ENCODE measurements at regions not wholly inside any gene's neighbourhood (a gene's known extent, or its start where the extent isn't known, plus 50 kb on each side); places are given as distances from the start of the nearest gene placed in this dataset.

DNA sequence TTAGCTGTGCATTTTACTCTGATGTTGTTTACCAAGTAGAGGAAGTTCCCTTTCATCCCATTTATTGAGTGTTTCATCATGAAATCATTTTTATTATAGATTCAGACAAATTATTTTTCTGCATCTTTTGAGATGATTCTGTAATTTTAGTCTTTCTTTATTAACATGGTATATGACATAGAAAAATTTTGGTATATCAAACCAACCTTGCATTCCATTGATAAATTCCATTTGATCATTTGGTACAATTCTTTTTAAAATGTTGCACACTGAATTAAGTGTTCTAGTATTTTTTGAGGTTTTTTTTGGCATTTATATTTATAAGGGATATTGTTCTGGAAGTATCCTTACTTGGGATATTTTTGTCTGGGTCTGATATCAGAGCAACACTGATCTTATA, 308.4 kb downstream of the DLEU7 start:
- Histone ChIP-seq H3K9me3 (ENCODE audit: control insufficient read depth, insufficient read depth, low read length) (no peaks in the 10 kb centered on the region), H3K27ac (ENCODE audit: insufficient read depth, low read length) (no peak overlapping the region), H3K9me1 (ENCODE audit: insufficient read depth, low read length) (no peaks in the 10 kb centered on the region; the same call in 1 of the 2 replicates), H3K23ac (ENCODE audit: low read depth, low read length) (no peak overlapping the region), H2AK9ac (replicated peaks; ENCODE audit: low read depth, low read length, poor library complexity) (no peak overlapping the region), H4K20me1 (ENCODE audit: insufficient read depth, low read length) (no peaks in the 10 kb centered on the region), H2BK20ac (ENCODE audit: low read depth, low read length) (no peak overlapping the region), H3K4me2 (ENCODE audit: low read depth, low read length) (no peak overlapping the region), H4K91ac (ENCODE audit: insufficient read depth, low read depth, low read length) (no peak overlapping the region), H3K9ac (ENCODE audit: low read depth, low read length) (no peak overlapping the region), H2AFZ (replicated peaks; ENCODE audit: low read length, poor library complexity) (no peak overlapping the region), H3K56ac (ENCODE audit: extremely low read depth, insufficient read depth, low read length) (no peak overlapping the region), H4K5ac (ENCODE audit: low read depth, low read length) (no peak overlapping the region), H3K27me3 (ENCODE audit: control insufficient read depth, insufficient read depth, low read length) (no peaks in the 10 kb centered on the region), H3K79me1 (ENCODE audit: low read depth in 1 of 2, low read length in 2 of 2) (no peaks in the 10 kb centered on the region), H3K4me3 (ENCODE audit: insufficient read depth, low read depth, low read length) (no peak overlapping the region), H3K4ac (ENCODE audit: low read depth, low read length) (no peak overlapping the region), H2AK5ac (ENCODE audit: low read depth, low read length) (no peak overlapping the region), H2BK15ac (ENCODE audit: low read depth, low read length) (no peak overlapping the region), H3K36me3 (ENCODE audit: control insufficient read depth, insufficient read depth, low read length) (no peaks in the 10 kb centered on the region), H4K8ac (ENCODE audit: low read depth in 2 of 2, low read length in 2 of 2) (no peak overlapping the region), H2BK120ac (ENCODE audit: low read depth, low read length) (no peak overlapping the region), H2BK5ac (ENCODE audit: low read depth, low read length, poor library complexity, severe bottlenecking) (no peak overlapping the region), H3K18ac (ENCODE audit: low read depth, low read length) (no peak overlapping the region), H3K14ac (replicated peaks; ENCODE audit: low read depth, low read length) (no peak overlapping the region), H3K4me1 (ENCODE audit: control insufficient read depth, insufficient read depth, low read length) (peaks cover 8% of the 10 kb centered on the region)
- ChIA-PET CTCF (no interaction called here), POLR2A (ENCODE audit: unreplicated experiment) (no interaction called here)
- TF ChIP-seq CHD1 (IDR thresholded peaks at IDR 0.05; ENCODE audit: low read depth, low read length) (no peak), MAZ (IDR thresholded peaks at IDR 0.05; ENCODE audit: borderline replicate concordance, low read depth, low read length) (no peak), MXI1 (IDR thresholded peaks at IDR 0.05; ENCODE audit: borderline replicate concordance, low read depth, low read length) (no peak), POLR2A (IDR thresholded peaks at IDR 0.05; ENCODE audit: low read depth, low read length) (no peak), MAFK (IDR thresholded peaks at IDR 0.05; ENCODE audit: low read depth, low read length) (no peak), BHLHE40 (IDR thresholded peaks at IDR 0.05; ENCODE audit: low read depth, low read length) (no peak), RAD21 (IDR thresholded peaks at IDR 0.05; ENCODE audit: low read length) (no peak), NFE2L2 (IDR thresholded peaks at IDR 0.05; ENCODE audit: low read depth, low read length) (no peak), SMC3 (IDR thresholded peaks at IDR 0.05; ENCODE audit: low read depth, low read length) (no peak), RFX5 (IDR thresholded peaks at IDR 0.05; ENCODE audit: low read depth, low read length) (no peak), FOS (IDR thresholded peaks at IDR 0.05; ENCODE audit: low read depth, low read length) (no peak), CEBPB (IDR thresholded peaks at IDR 0.05; ENCODE audit: low read depth, low read length) (no peak), RCOR1 (IDR thresholded peaks at IDR 0.05; ENCODE audit: insufficient replicate concordance, low read length) (no peak)
- TF ChIP-seq, protein P1, sequence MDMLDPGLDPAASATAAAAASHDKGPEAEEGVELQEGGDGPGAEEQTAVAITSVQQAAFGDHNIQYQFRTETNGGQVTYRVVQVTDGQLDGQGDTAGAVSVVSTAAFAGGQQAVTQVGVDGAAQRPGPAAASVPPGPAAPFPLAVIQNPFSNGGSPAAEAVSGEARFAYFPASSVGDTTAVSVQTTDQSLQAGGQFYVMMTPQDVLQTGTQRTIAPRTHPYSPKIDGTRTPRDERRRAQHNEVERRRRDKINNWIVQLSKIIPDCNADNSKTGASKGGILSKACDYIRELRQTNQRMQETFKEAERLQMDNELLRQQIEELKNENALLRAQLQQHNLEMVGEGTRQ (IDR thresholded peaks at IDR 0.05; ENCODE audit: low read depth, low read length), result no peak
- TF ChIP-seq, protein P2, sequence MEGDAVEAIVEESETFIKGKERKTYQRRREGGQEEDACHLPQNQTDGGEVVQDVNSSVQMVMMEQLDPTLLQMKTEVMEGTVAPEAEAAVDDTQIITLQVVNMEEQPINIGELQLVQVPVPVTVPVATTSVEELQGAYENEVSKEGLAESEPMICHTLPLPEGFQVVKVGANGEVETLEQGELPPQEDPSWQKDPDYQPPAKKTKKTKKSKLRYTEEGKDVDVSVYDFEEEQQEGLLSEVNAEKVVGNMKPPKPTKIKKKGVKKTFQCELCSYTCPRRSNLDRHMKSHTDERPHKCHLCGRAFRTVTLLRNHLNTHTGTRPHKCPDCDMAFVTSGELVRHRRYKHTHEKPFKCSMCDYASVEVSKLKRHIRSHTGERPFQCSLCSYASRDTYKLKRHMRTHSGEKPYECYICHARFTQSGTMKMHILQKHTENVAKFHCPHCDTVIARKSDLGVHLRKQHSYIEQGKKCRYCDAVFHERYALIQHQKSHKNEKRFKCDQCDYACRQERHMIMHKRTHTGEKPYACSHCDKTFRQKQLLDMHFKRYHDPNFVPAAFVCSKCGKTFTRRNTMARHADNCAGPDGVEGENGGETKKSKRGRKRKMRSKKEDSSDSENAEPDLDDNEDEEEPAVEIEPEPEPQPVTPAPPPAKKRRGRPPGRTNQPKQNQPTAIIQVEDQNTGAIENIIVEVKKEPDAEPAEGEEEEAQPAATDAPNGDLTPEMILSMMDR (conservative IDR thresholded peaks at IDR 0.05; ENCODE audit: low read depth, low read length), result no peak
- TF ChIP-seq, protein P3, sequence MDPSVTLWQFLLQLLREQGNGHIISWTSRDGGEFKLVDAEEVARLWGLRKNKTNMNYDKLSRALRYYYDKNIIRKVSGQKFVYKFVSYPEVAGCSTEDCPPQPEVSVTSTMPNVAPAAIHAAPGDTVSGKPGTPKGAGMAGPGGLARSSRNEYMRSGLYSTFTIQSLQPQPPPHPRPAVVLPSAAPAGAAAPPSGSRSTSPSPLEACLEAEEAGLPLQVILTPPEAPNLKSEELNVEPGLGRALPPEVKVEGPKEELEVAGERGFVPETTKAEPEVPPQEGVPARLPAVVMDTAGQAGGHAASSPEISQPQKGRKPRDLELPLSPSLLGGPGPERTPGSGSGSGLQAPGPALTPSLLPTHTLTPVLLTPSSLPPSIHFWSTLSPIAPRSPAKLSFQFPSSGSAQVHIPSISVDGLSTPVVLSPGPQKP (IDR thresholded peaks at IDR 0.05; ENCODE audit: borderline replicate concordance, low read depth, low read length), result no peak
- no TSS peak for BruUV-seq (replicated peaks)
- intact Hi-C loops (cut with micrococcal nuclease) (loop anchor here (5.0 to 10.0 kb wide), 2 partner anchors 310 to 377 kb away; no protein-coding TSS in a partner anchor), in situ Hi-C loops (cut with MboI; ENCODE audit: low sequenced_read_pairs) (loop anchor here (5.0 kb wide), 1 partner anchor 453 kb away; no protein-coding TSS in a partner anchor), dilution Hi-C loops (cut with HindIII; ENCODE audit: low sequenced_read_pairs, unreplicated experiment) (no loop called here)
- ATAC-seq (ENCODE audit: low read depth), result no peak
- DNase-seq, result no peak
